K562 (cell line): ENCODE measurements at regions not wholly inside any gene's neighbourhood (a gene's known extent, or its start where the extent isn't known, plus 50 kb on each side); places are given as distances from the start of the nearest gene placed in this dataset.

ENCODE experiments used
- ATAC-seq: fragments of 200-7000 bp; cut with Tn5 transposase; 3 replicates; pipeline ENCODE4 v1.9.1; 2020; ENCODE audit warnings: moderate library complexity
- BruUV-seq: library from RNA; stranded (reverse); fragments of 400-500 nt; replicated peaks from 2 replicates; lab custom pipeline; 2021; lab: Mats Ljungman, UMichigan
- CTCF ChIA-PET: fragments of 300-600 bp; formaldehyde crosslinking; extraction: SDS; loops from one replicate; lab custom pipeline; 2021; ENCODE audit warnings: low intra/inter-chr PET ratio; lab: Yijun Ruan, JAX
- POLR2A ChIA-PET: fragments of 300-600, 350-650 bp; sonication (Branson Sonifier 250); formaldehyde crosslinking; extraction: SDS; loops from one replicate; lab custom pipeline; 2021; ENCODE audit warnings: antibody characterized with exemption, inconsistent platforms; lab: Yijun Ruan, JAX
- DNase-seq, 4 experiments: peaks; one replicate each; pipeline versions ENCODE4 v3.0.0 to v3.0.0-alpha.2; 2011 to 2018; ENCODE audit warnings: low spot score in 3 of 4, mixed read lengths in 3 of 4; ENCODE audit errors: extremely low read depth in 1 of 4
- FAIRE-seq: peaks from 2 replicates; lab custom pipeline; 2011; peaks lifted over from hg19 to GRCh38; lab: Jason Lieb, UNC
- H2AFZ ChIP-seq: 2 replicates; pipeline ENCODE4 v1.6.0; 2011; ENCODE audit warnings: low read depth, low read length, control low read depth, inconsistent platforms
- H3K27ac ChIP-seq: fragments of 200-600 bp; 3 replicates; pipeline ENCODE4 v1.8.0; 2011; ENCODE audit warnings: low read depth, mild to moderate bottlenecking, control low read depth, inconsistent platforms, low read length, moderate library complexity, mixed read lengths; ENCODE audit errors: extremely low read depth
- H3K27me3 ChIP-seq, 2 experiments: fragments of 300-600 bp in 1 of 2; 2 replicates in 1 of 2; 3 replicates in 1 of 2; pipeline versions ENCODE4 v1.6.0 to v1.8.0; 2011; ENCODE audit warnings: inconsistent platforms in 2 of 2, low read length in 2 of 2, mild to moderate bottlenecking in 1 of 2, mixed read lengths in 1 of 2, moderate library complexity in 1 of 2; ENCODE audit not compliant: control insufficient read depth in 2 of 2, insufficient read depth in 2 of 2
- H3K36me3 ChIP-seq: fragments of 300-600 bp; 3 replicates; pipeline ENCODE4 v1.8.0; 2011; ENCODE audit warnings: mild to moderate bottlenecking, low read length, inconsistent platforms; ENCODE audit not compliant: control insufficient read depth, insufficient read depth
- H3K4me1 ChIP-seq, 2 experiments: fragments of 200-600 bp in 1 of 2; replicated peaks in 1 of 2; 2 replicates in 1 of 2; 3 replicates in 1 of 2; pipeline versions ENCODE4 v1.5.1 to v1.8.0; 2011; ENCODE audit warnings: inconsistent platforms in 2 of 2, low read length in 2 of 2, mild to moderate bottlenecking in 1 of 2, mixed read lengths in 1 of 2, moderate library complexity in 1 of 2; ENCODE audit not compliant: control insufficient read depth in 2 of 2, insufficient read depth in 2 of 2
- H3K4me2 ChIP-seq: 2 replicates; pipeline ENCODE4 v1.6.1; 2011; ENCODE audit warnings: low read length, control low read depth, inconsistent platforms, mixed read lengths; ENCODE audit not compliant: insufficient read depth
- H3K4me3 ChIP-seq: fragments of 200-600 bp; sonication (generic), shearing (Covaris generic); 2 replicates; pipeline ENCODE4 v1.5.1; 2016; ENCODE audit warnings: control low read depth, inconsistent platforms
- H3K79me2 ChIP-seq: fragments of 200-600 bp; 3 replicates; pipeline ENCODE4 v1.8.0; 2011; ENCODE audit warnings: low read length, inconsistent platforms; ENCODE audit not compliant: control insufficient read depth, insufficient read depth
- H3K9ac ChIP-seq, 2 experiments: 2 replicates each; pipeline versions ENCODE4 v1.6.0 to v1.6.1; 2011; ENCODE audit warnings: low read depth in 2 of 2, low read length in 2 of 2, control low read depth in 1 of 2, inconsistent platforms in 1 of 2, mild to moderate bottlenecking in 1 of 2, mixed read lengths in 1 of 2; ENCODE audit not compliant: insufficient read depth in 1 of 2
- H3K9me1 ChIP-seq: one replicate; pipeline ENCODE4 v1.6.0; 2011; ENCODE audit warnings: inconsistent platforms, mild to moderate bottlenecking, low read length, moderate library complexity; ENCODE audit not compliant: control insufficient read depth, insufficient read depth
- H3K9me3 ChIP-seq: replicated peaks from 2 replicates; pipeline ENCODE4 v1.5.1; 2011; ENCODE audit warnings: low read depth, low read length, inconsistent platforms; ENCODE audit not compliant: control insufficient read depth, insufficient read depth
- H4K20me1 ChIP-seq: replicated peaks from 2 replicates; pipeline ENCODE4 v1.6.1; 2011; ENCODE audit warnings: low read length, inconsistent platforms, mixed read lengths; ENCODE audit not compliant: control insufficient read depth, insufficient read depth
- ARNT ChIP-seq, 2 experiments: fragments of 450-650 bp; IDR thresholded peaks; 2 replicates each; pipeline ENCODE4 v1.6.1; 2016; ENCODE audit warnings: mild to moderate bottlenecking in 1 of 2
- EP300 ChIP-seq: IDR thresholded peaks from 2 replicates; pipeline ENCODE4 v1.6.1; 2012; ENCODE audit warnings: low read length, improper control_type of control experiment
- FOXP1 ChIP-seq: sonication (generic); formaldehyde crosslinking; IDR thresholded peaks from 2 replicates; pipeline ENCODE4 v1.8.0; 2022; ENCODE audit warnings: mild to moderate bottlenecking, missing genetic modification reagents
- HIVEP1 ChIP-seq: fragments of 250-450 bp; sonication (Bioruptor Pico); IDR thresholded peaks from 2 replicates; pipeline ENCODE4 v1.4.0; 2020; ENCODE audit warnings: mild to moderate bottlenecking
- HOXB6 ChIP-seq: fragments of 250-450 bp; sonication (Bioruptor Pico); IDR thresholded peaks from 2 replicates; pipeline ENCODE4 v1.5.1; 2022; ENCODE audit warnings: mild to moderate bottlenecking, borderline replicate concordance
- KLF10 ChIP-seq: fragments of 250-450 bp; sonication (Bioruptor Pico); IDR thresholded peaks from 2 replicates; pipeline ENCODE4 v1.6.1; 2021; ENCODE audit warnings: matching md5 sums
- LCOR ChIP-seq: sonication (generic); formaldehyde crosslinking; IDR thresholded peaks from 2 replicates; pipeline ENCODE4 v1.8.0; 2022; ENCODE audit warnings: mild to moderate bottlenecking, missing genetic modification reagents
- POLR2H ChIP-seq: IDR thresholded peaks from 2 replicates; pipeline ENCODE4 v1.6.1; 2016; ENCODE audit warnings: missing genetic modification characterization, low read depth, mild to moderate bottlenecking, control low read depth, missing compliant biosample characterization, moderate library complexity
- PRPF4 ChIP-seq: fragments of 200-400 bp; formaldehyde crosslinking; IDR thresholded peaks from one replicate; pipeline ENCODE4 v1.6.1; 2017; ENCODE audit warnings: low read length, low read depth, mild to moderate bottlenecking; ENCODE audit not compliant: insufficient read depth, poor library complexity, severe bottlenecking
- RB1 ChIP-seq: fragments of 450-650 bp; IDR thresholded peaks from 2 replicates; pipeline ENCODE4 v1.6.1; 2017; ENCODE audit warnings: low read depth, mild to moderate bottlenecking
- SIRT6 ChIP-seq: IDR thresholded peaks from one replicate; pipeline ENCODE4 v1.6.1; 2012; ENCODE audit warnings: low read depth, mild to moderate bottlenecking, control low read depth, inconsistent platforms, low read length, moderate library complexity
- TEAD4 ChIP-seq, 2 experiments: sonication (generic) in 1 of 2; formaldehyde crosslinking in 1 of 2; IDR thresholded peaks; 2 replicates each; pipeline versions ENCODE4 v1.6.1 to v1.8.0; 2012 to 2022; ENCODE audit warnings: borderline replicate concordance in 1 of 2, inconsistent platforms in 1 of 2, low read length in 1 of 2, mild to moderate bottlenecking in 1 of 2, missing genetic modification reagents in 1 of 2
- ZC3H8 ChIP-seq: fragments of 450-650 bp; IDR thresholded peaks from 2 replicates; pipeline ENCODE4 v1.6.1; 2017
- WGBS: fragments of 100-300 bp; shearing (Covaris generic); methylation state at CpG from one replicate; pipeline ENCODE4 v1.1.6; 2016; ENCODE audit warnings: low coverage, mixed read lengths; ENCODE audit not compliant: insufficient coverage; ENCODE audit errors: missing lambda C conversion rate; 5-methylcytosine and 5-hydroxymethylcytosine counted together
- in situ Hi-C: fragments of 300-500 bp; cut with MboI; formaldehyde crosslinking; loops from 4 replicates; pipeline ENCODE4 v1.15.0; 2018; ENCODE audit warnings: inconsistent platforms, mixed read lengths
- intact Hi-C: fragments of 100-400 bp; cut with micrococcal nuclease; formaldehyde crosslinking; loops from 2 replicates; pipeline ENCODE4 v1.14.2; 2022
- TF ChIP-seq, protein P1 (sequence below): IDR thresholded peaks from 2 replicates; pipeline ENCODE4 v1.6.1; 2012; ENCODE audit warnings: low read depth, low read length, improper control_type of control experiment, borderline replicate concordance
- TF ChIP-seq, protein P2 (sequence below): IDR thresholded peaks from 3 replicates; pipeline ENCODE4 v1.6.1; 2011; ENCODE audit warnings: borderline replicate concordance, mild to moderate bottlenecking; ENCODE audit not compliant: insufficient read length, insufficient read depth
- TF ChIP-seq, protein P3 (sequence below): fragments of 450-650 bp; IDR thresholded peaks from 2 replicates; pipeline ENCODE4 v1.7.1; 2018; ENCODE audit warnings: mild to moderate bottlenecking, low read depth; ENCODE audit not compliant: partially characterized antibody

DNA sequence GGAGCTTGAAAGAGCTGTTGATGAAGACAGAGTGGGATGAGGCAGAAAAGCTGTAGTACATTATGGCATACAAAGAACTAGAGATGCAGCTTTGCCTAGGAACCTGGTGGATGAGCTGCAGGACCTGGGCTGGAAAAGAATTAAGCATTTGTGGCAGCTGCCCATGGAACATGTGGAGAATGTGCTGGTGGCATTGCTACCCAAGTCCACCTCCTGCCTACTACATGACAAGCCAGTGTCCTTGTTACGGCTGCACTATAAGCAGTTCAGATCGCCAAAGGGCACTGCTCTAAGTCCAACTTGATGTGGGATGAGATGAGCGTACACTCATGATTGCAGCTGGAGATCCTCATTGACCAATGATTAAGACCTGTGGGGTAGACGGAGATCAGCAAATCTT is 81.1 kb upstream of the ADPGK start (continued):
- TF ChIP-seq, protein P1, sequence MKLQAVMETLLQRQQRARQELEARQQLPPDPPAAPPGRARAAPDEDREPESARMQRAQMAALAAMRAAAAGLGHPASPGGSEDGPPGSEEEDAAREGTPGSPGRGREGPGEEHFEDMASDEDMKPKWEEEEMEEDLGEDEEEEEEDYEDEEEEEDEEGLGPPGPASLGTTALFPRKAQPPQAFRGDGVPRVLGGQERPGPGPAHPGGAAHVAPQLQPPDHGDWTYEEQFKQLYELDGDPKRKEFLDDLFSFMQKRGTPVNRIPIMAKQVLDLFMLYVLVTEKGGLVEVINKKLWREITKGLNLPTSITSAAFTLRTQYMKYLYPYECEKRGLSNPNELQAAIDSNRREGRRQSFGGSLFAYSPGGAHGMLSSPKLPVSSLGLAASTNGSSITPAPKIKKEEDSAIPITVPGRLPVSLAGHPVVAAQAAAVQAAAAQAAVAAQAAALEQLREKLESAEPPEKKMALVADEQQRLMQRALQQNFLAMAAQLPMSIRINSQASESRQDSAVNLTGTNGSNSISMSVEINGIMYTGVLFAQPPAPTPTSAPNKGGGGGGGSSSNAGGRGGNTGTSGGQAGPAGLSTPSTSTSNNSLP: no peak
- no peak for TF ChIP-seq RB1
- no peak for TF ChIP-seq POLR2H (tag)
- no peak for TF ChIP-seq HIVEP1 (CRISPR knock-in tag)
- TF ChIP-seq, protein P2, sequence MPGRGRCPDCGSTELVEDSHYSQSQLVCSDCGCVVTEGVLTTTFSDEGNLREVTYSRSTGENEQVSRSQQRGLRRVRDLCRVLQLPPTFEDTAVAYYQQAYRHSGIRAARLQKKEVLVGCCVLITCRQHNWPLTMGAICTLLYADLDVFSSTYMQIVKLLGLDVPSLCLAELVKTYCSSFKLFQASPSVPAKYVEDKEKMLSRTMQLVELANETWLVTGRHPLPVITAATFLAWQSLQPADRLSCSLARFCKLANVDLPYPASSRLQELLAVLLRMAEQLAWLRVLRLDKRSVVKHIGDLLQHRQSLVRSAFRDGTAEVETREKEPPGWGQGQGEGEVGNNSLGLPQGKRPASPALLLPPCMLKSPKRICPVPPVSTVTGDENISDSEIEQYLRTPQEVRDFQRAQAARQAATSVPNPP: no peak
- no peak for TF ChIP-seq SIRT6
- TF ChIP-seq LCOR (CRISPR knock-in tag): no peak
- TF ChIP-seq, all 486 proteins: peak for 0

DNA sequence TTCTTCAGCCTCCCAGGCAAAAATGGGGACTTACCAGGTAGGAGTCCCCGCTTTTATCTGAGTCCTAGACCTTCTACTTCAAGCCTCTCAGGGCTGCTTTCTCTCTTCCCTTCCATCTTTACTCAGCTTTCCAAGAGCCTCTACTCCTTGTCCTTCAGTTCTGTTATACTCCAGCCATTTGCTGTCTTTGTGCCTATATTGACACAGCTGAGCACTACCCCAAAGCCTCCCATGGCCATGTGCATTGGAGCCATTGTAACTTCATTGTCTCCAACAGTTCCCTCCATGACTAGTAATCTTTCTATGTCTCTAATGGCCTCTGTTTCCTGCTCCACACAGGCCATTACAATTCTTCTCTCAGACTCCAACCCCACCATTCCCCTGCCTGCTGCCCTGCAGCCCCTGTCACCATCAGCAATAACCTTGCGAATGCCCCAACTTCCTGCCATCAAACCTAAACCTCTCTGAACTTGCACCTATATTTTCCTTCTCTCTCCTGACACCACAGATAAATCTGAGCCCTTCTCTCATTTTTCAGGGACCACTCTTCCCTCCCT is 77.9 kb upstream of the ADPGK start:
- CTCF ChIA-PET: no interaction called here
- FAIRE-seq: no peak
- Histone ChIP-seq H3K4me3 (no peak overlapping the region), H3K9ac (no peak overlapping the region), H3K27me3 (peaks cover 2 to 25% of the 10 kb centered on the region in 2 experiments; a peak in 2 of 5 replicates), H3K79me2 (no peaks in the 10 kb centered on the region), H3K4me1 (no peaks in the 10 kb centered on the region), H3K9me1 (no peaks in the 10 kb centered on the region), H2AFZ (no peak overlapping the region), H3K9me3 (no peaks in the 10 kb centered on the region), H4K20me1 (0 out of 2 replicates have a peak, but pooled peaks cover 5% of the 10 kb centered on the region), H3K27ac (no peak overlapping the region), H3K36me3 (no peaks in the 10 kb centered on the region), H3K4me2 (no peak overlapping the region)
- intact Hi-C loops: no loop called here
- in situ Hi-C loops: no loop called here
- DNase-seq: no peak
- ATAC-seq: no peak
- POLR2A ChIA-PET: no interaction called here
- TF ChIP-seq PRPF4 (no peak), TEAD4 (IDR thresholded peaks at IDR 0.05; ENCODE audit: low read length) (no peak), TEAD4 (CRISPR knock-in tag; IDR thresholded peaks at IDR 0.05; ENCODE audit: borderline replicate concordance) (no peak), ZC3H8 (no peak), EP300 (no peak), FOXP1 (CRISPR knock-in tag) (no peak), ARNT (IDR thresholded peaks at IDR 0.05) (no peak), KLF10 (no peak), HOXB6 (no peak)
- TF ChIP-seq, protein P3, sequence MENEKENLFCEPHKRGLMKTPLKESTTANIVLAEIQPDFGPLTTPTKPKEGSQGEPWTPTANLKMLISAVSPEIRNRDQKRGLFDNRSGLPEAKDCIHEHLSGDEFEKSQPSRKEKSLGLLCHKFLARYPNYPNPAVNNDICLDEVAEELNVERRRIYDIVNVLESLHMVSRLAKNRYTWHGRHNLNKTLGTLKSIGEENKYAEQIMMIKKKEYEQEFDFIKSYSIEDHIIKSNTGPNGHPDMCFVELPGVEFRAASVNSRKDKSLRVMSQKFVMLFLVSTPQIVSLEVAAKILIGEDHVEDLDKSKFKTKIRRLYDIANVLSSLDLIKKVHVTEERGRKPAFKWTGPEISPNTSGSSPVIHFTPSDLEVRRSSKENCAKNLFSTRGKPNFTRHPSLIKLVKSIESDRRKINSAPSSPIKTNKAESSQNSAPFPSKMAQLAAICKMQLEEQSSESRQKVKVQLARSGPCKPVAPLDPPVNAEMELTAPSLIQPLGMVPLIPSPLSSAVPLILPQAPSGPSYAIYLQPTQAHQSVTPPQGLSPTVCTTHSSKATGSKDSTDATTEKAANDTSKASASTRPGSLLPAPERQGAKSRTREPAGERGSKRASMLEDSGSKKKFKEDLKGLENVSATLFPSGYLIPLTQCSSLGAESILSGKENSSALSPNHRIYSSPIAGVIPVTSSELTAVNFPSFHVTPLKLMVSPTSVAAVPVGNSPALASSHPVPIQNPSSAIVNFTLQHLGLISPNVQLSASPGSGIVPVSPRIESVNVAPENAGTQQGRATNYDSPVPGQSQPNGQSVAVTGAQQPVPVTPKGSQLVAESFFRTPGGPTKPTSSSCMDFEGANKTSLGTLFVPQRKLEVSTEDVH: no peak
- WGBS: 0% methylated on average over 2 of the region's 2 CpGs
- no TSS peak for BruUV-seq
